Activated T-cell treated with anti-CD3 and anti-CD28 coated beads, Interleukin-2, amount 50 U/mL, for 4 hours (primary cell): ENCODE measurements at regions not wholly inside any gene's neighbourhood (a gene's known extent, or its start where the extent isn't known, plus 50 kb on each side); places are given as distances from the start of the nearest gene placed in this dataset.

ENCODE experiments used
- ATAC-seq, 2 donors: fragments of 200-7000 bp; cut with Tn5 transposase; one replicate each; pipeline ENCODE4 v1.10.0; 2021
- DNase-seq: peaks from one replicate; pipeline ENCODE4 v3.0.0-alpha.2; 2020
- H3K27me3 Mint-ChIP-seq: one replicate; pipeline ENCODE4 v1.8.0; 2021; ENCODE audit warnings: low read depth, mixed read lengths
- H3K36me3 Mint-ChIP-seq: one replicate; pipeline ENCODE4 v1.8.0; 2022; ENCODE audit warnings: mixed read lengths; ENCODE audit not compliant: insufficient read depth
- H3K4me1 Mint-ChIP-seq: one replicate; pipeline ENCODE4 v1.8.0; 2021; ENCODE audit warnings: low read depth, mixed read lengths
- H3K4me3 Mint-ChIP-seq: one replicate; pipeline ENCODE4 v1.8.0; 2021; ENCODE audit warnings: mild to moderate bottlenecking, moderate library complexity, mixed read lengths
- H3K9me3 Mint-ChIP-seq: one replicate; pipeline ENCODE4 v1.8.0; 2021; ENCODE audit warnings: mixed read lengths

- Mint-ChIP-seq H3K4me1 (no peaks in the 10 kb centered on the region), H3K36me3 (no peaks in the 10 kb centered on the region), H3K27me3 (peaks cover 13% of the 10 kb centered on the region), H3K9me3 (no peaks in the 10 kb centered on the region), H3K4me3 (no peak overlapping the region)
- no peak for DNase-seq
- no peak for ATAC-seq
Measured at GRCh38 chr17:73792994-73793393, 148.7 kb upstream of the SDK2 start.

DNA sequence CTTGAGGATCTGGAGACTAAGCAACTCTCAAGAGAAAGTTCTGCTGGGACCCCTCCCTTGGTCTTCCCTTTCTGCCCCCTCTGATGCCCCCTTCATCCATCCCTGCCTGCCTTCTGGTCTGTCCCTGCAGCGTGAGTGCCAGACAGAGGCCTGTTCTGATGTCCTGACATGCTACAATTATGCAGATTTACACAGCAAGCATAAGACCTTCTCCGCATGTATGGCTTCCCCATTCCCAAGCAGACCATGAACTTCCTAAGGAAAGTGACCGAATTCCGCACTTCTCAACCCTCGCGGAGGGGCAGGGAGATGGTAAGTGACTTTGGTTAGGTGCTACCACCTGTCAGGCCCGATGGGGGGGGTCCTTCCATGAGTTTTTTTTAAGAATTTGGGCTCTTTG lies 150.1 kb upstream of the SDK2 start:
- Mint-ChIP-seq H3K4me1 (no peaks in the 10 kb centered on the region), H3K9me3 (no peaks in the 10 kb centered on the region), H3K27me3 (peaks cover 13% of the 10 kb centered on the region), H3K36me3 (no peaks in the 10 kb centered on the region), H3K4me3 (no peak overlapping the region)
- DNase-seq (no peak), ATAC-seq (no peak)

DNA sequence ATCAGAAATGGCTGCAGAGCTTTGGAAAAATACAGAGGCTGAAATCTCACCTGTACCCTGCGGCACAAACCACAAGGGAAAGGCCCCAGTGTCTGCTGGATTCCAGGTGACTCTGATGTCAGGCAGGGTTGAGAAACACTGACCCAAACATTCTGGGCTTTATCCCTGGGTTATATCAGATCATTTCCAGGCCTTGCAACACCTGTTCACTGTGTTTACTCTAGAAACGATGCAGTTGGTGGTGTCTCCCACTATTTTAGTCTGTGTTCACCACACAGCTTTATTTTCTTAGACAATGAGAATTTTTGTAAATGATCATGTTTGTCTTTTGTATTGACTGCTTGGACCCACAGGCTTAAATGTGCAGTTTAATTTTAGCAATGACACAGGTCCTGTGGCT lies 151.5 kb upstream of the SDK2 start:
- Mint-ChIP-seq H3K4me3 (no peak overlapping the region), H3K4me1 (no peaks in the 10 kb centered on the region), H3K36me3 (no peaks in the 10 kb centered on the region), H3K9me3 (no peaks in the 10 kb centered on the region), H3K27me3 (peaks cover 13% of the 10 kb centered on the region)
- no peak for DNase-seq
- ATAC-seq = no peak

DNA sequence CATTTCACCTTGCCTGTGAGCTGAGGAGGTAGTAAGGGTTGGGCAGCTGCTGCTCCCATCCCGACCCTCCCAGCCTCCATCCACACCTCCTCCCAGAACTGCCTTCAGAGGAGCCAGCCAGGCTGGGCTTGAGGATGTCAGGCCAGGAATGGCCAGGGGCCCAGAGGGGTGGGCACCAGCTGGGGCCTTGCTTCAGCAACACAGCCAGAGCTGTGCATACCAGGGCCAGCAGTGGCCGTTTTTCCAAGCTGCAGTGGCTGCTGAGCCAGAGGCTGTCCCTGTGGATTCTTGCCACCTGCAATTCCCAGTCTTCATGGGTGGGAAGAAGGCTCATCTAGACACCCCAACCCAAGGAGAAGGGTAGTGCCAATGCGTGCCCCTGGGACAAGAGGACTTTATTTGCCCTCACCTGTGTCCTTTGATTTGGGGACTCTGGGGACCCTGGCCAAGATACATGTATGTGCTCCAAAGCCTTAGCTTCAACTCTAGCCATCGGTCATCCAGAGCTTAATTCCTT lies 153.4 kb upstream of the SDK2 start:
- Mint-ChIP-seq H3K4me3 (no peak overlapping the region), H3K36me3 (no peaks in the 10 kb centered on the region), H3K4me1 (peaks cover 3% of the 10 kb centered on the region), H3K9me3 (peaks cover 2% of the 10 kb centered on the region), H3K27me3 (peaks cover 12% of the 10 kb centered on the region)
- ATAC-seq (no peak), DNase-seq (no peak)

DNA sequence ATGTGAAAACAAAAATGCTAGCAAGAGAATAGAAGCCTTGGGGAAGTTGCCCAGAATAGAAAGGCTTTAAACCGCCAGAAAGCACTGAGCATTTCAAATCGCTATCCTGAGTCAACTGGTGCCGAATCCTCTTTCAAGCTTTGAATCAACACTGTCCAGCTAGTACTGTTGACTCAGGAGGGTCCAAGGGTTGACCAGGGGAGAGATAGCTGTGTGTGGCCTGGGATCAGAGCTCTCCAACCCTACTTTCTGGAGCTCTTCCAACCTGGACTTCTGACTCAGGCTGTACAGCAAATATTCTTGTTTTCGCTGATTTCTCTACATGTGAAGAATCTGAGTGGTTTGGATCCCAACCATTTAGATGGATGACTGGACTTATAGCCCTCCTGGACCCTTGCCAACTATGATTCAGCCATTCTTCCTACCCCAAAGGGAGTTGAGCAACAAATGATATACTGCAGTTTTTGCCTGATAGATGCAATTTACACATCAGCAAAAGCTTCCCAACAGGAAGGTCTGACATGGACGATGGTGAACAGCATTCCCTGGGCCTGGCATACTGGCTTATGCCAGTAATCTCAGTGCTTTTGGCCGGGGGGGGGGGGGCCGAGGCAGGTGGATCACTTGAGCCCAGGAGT lies 154.0 kb upstream of the SDK2 start:
- ATAC-seq (no peak), DNase-seq (no peak)
- Mint-ChIP-seq H3K9me3 (peaks cover 7% of the 10 kb centered on the region), H3K27me3 (peaks cover 8% of the 10 kb centered on the region), H3K36me3 (no peaks in the 10 kb centered on the region), H3K4me1 (peaks cover 3% of the 10 kb centered on the region), H3K4me3 (no peak overlapping the region)

DNA sequence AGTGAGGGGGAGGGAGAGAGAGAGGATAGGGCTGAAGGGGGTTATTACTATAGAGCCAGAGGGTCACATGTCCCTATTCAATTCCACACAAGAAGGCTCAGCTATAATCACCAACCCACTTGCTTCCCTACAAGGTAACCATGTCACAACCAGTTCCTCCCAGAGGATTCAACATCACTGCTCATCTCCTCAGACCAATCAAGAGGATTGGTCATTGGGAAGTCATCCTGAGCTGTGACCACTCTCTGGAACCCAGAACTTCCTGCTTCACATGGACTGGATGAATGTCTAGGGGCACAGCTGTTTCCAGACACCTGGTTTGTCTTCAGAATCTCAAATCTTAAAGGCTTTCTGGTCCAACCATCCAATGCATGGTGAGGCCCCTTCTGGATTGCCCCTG lies 154.9 kb upstream of the SDK2 start:
- Mint-ChIP-seq H3K36me3 (no peaks in the 10 kb centered on the region), H3K9me3 (peaks cover 7% of the 10 kb centered on the region), H3K27me3 (peaks cover 5% of the 10 kb centered on the region), H3K4me1 (peaks cover 3% of the 10 kb centered on the region), H3K4me3 (no peak overlapping the region)
- ATAC-seq = no peak
- DNase-seq = no peak

DNA sequence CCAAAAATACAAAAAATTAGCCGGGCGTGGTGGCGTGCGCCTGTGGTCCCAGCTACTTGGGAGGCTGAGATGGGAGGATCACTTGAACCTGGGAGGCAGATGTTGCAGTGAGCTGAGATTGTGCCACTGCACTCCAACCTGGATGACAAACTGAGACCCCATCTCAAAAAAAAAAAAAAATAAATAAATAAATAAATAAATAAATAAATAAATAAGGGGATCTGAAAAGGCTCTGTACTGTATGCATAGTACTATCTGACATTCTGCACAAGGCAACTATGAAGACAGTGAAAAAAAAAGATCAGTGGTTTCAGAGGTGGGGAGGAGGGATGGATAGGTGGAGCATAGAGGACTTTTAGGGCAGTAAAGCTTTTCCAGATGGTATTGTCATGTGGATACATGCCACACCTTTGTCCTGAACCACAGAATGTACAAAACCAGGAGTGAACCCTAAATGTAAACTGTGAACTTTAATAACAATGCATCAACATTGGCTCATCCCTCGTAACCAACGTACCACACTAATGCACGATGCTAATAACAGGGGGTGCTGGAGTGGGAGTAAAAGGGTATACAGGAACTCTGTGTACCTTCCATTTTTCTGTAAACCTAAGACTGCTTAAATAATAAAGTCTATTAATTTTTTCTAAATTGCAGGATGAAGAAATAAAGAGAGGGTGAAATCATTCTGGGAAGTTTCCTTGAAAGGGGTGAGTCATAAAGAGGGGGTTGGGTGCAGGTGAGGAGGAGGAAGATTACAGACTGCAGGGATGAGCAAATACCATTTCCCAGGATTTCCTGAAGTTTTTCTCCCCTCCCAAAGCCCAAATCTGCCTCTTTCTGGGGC lies 155.8 kb upstream of the SDK2 start:
- Mint-ChIP-seq H3K4me1 (peaks cover 3% of the 10 kb centered on the region), H3K9me3 (peaks cover 7% of the 10 kb centered on the region), H3K4me3 (no peak overlapping the region), H3K36me3 (no peaks in the 10 kb centered on the region), H3K27me3 (peaks cover 9% of the 10 kb centered on the region)
- DNase-seq = no peak
- ATAC-seq = no peak

DNA sequence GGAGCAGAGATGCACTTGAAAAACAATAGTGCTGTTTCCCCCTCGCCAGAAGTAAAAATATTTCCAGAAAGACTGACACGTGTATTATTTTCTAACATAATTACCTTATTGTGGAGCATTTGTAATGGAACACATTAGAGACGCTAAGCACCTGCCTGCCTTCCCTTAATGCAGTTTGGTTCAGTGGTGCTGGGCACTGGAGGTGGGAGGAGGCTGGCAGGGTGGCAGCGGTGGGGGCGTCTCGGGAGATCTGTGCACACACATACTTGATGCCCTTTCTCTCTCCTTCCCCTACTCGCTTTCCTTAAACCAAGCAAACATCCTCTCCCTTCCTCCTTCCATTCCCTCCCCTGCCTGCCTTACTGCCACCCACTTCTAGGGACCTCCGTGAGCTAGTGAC lies 156.6 kb upstream of the SDK2 start:
- Mint-ChIP-seq H3K27me3 (peaks cover 16% of the 10 kb centered on the region), H3K9me3 (peaks cover 7% of the 10 kb centered on the region), H3K36me3 (no peaks in the 10 kb centered on the region), H3K4me1 (peaks cover 3% of the 10 kb centered on the region), H3K4me3 (no peak overlapping the region)
- ATAC-seq = no peak
- DNase-seq = no peak

- Mint-ChIP-seq H3K9me3 (peaks cover 7% of the 10 kb centered on the region), H3K36me3 (no peaks in the 10 kb centered on the region), H3K27me3 (peaks cover 15% of the 10 kb centered on the region), H3K4me3 (no peak overlapping the region), H3K4me1 (peaks cover 3% of the 10 kb centered on the region)
- ATAC-seq (no peak), DNase-seq (no peak)
Measured at GRCh38 chr17:73801455-73802100, 157.3 kb upstream of the SDK2 start.

DNA sequence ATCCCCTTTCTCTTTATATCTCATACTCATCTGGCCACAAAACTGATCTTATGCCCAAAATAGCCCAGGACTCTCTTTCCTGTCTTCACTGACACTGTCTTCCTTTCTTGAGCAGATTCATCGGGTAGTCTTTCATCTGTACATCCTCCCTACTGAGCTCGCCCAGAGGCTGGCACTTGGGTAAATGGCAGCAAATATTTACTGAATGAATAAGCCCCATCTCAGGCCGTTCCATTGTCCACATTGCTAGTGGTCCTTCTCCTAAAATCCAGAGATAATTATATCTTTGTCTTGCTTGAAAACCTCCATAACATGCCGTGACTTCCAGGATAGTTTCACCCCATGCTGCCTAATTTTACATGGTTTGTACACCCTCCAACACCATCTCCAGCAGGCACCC lies 158.1 kb upstream of the SDK2 start:
- no peak for DNase-seq
- peaks cover 14% of the 10 kb centered on the region for H3K27me3 Mint-ChIP-seq
- no peaks in the 10 kb centered on the region for H3K36me3 Mint-ChIP-seq
- peaks cover 3% of the 10 kb centered on the region for H3K4me1 Mint-ChIP-seq
- H3K4me3 Mint-ChIP-seq = no peak overlapping the region
- H3K9me3 Mint-ChIP-seq = peaks cover 7% of the 10 kb centered on the region
- ATAC-seq = no peak

- peaks cover 7% of the 10 kb centered on the region for H3K9me3 Mint-ChIP-seq
- no peaks in the 10 kb centered on the region for H3K36me3 Mint-ChIP-seq
- DNase-seq = no peak
- no peak overlapping the region for H3K4me3 Mint-ChIP-seq
- H3K4me1 Mint-ChIP-seq = peaks cover 3% of the 10 kb centered on the region
- peaks cover 14% of the 10 kb centered on the region for H3K27me3 Mint-ChIP-seq
- no peak for ATAC-seq
Measured at GRCh38 chr17:73802871-73803270, 158.6 kb upstream of the SDK2 start.

GRCh38 chr17:73803964-73804435 lies 159.8 kb upstream of the SDK2 start:
- Mint-ChIP-seq H3K4me3 (no peak overlapping the region), H3K4me1 (peaks cover 3% of the 10 kb centered on the region)
- no peak for DNase-seq

DNA sequence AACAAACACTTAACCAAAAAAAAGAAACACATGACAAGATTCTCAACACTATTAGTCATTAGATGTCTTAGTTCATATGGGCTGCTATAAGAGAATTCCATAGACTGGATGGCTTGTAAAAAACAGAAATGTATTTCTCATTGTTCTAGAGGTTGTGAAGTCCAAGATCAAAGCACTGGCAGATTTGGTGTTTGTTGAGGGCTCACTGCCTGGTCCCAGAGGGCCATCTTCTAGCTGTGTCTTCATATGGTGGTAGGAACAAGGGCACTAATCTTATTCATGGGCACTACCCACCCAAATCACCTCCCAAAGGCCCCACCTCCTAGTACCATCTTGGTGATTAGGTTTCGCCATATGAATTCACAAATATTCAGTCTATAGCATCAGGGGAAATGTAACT lies 162.5 kb upstream of the SDK2 start:
- ATAC-seq = no peak
- H3K36me3 Mint-ChIP-seq = no peaks in the 10 kb centered on the region
- no peak for DNase-seq
- H3K4me3 Mint-ChIP-seq = no peak overlapping the region
- H3K27me3 Mint-ChIP-seq = peaks cover 14% of the 10 kb centered on the region
- peaks cover 7% of the 10 kb centered on the region for H3K9me3 Mint-ChIP-seq
- peaks cover 3% of the 10 kb centered on the region for H3K4me1 Mint-ChIP-seq

More at GRCh38 chr17:73803964-73804435, 159.8 kb upstream of the SDK2 start:
- no peak for ATAC-seq
- Mint-ChIP-seq H3K36me3 (no peaks in the 10 kb centered on the region), H3K27me3 (peaks cover 14% of the 10 kb centered on the region), H3K9me3 (peaks cover 7% of the 10 kb centered on the region)

DNA sequence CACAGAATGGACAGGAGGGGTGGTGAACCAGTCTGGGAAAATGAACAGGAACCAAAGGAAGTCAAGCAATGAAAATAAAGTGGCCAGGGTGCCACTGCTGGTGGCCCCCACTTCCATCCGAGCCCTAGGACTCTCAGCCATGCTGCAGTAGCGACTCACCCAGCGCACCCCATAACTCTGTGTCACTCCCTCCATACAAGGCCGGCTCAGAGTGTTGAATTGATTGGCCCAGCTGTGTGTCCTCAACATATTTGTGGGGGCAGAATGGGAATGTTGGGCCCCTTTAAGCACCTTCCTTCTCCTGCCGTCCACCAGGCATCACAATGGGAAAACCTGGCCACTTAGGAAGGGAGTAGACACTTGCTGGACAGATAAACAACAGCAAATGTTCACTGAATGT lies 169.0 kb upstream of the SDK2 start:
- DNase-seq = no peak
- ATAC-seq = no peak
- Mint-ChIP-seq H3K27me3 (no peaks in the 10 kb centered on the region), H3K4me1 (no peaks in the 10 kb centered on the region), H3K4me3 (no peak overlapping the region), H3K9me3 (no peaks in the 10 kb centered on the region), H3K36me3 (no peaks in the 10 kb centered on the region)
